DOHH2 (cell line): ENCODE measurements at regions not wholly inside any gene's neighbourhood (a gene's known extent, or its start where the extent isn't known, plus 50 kb on each side); places are given as distances from the start of the nearest gene placed in this dataset.

Source experiments
- H3F3A ChIP-seq: fragments of 200-600 bp; sonication (generic), shearing (Covaris generic); 2 replicates; pipeline ENCODE4 v1.6.0; 2016; ENCODE audit warnings: antibody characterized with exemption, mild to moderate bottlenecking; ENCODE audit not compliant: control insufficient read depth, insufficient read depth
- H3K27ac ChIP-seq: fragments of 200-600 bp; sonication (generic); 2 replicates; pipeline ENCODE4 v1.5.1; 2014; ENCODE audit warnings: low read depth, mild to moderate bottlenecking, low read length, moderate library complexity
- H3K27me3 ChIP-seq: fragments of 200-600 bp; sonication (generic); 2 replicates; pipeline ENCODE4 v1.6.1; 2014; ENCODE audit warnings: mild to moderate bottlenecking, low read length, mixed read lengths; ENCODE audit not compliant: control insufficient read depth
- H3K36me3 ChIP-seq: fragments of 200-600 bp; sonication (generic); 2 replicates; pipeline ENCODE4 v1.6.1; 2014; ENCODE audit warnings: mild to moderate bottlenecking, low read length, moderate library complexity, mixed read lengths; ENCODE audit not compliant: control insufficient read depth
- H3K4me1 ChIP-seq: fragments of 200-600 bp; sonication (generic); 2 replicates; pipeline ENCODE4 v1.6.1; 2014; ENCODE audit warnings: mild to moderate bottlenecking, low read length, mixed read lengths; ENCODE audit not compliant: control insufficient read depth
- H3K4me2 ChIP-seq: fragments of 200-600 bp; sonication (generic); 2 replicates; pipeline ENCODE4 v1.6.0; 2014; ENCODE audit warnings: mild to moderate bottlenecking, low read length, moderate library complexity
- H3K4me3 ChIP-seq: fragments of 200-600 bp; sonication (generic); 2 replicates; pipeline ENCODE4 v1.5.1; 2014; ENCODE audit warnings: mild to moderate bottlenecking, low read length, mixed read lengths
- H3K79me2 ChIP-seq: fragments of 200-600 bp; sonication (generic); 2 replicates; pipeline ENCODE4 v1.6.1; 2014; ENCODE audit warnings: mild to moderate bottlenecking, low read length, mixed read lengths; ENCODE audit not compliant: control insufficient read depth
- H3K9me2 ChIP-seq: fragments of 200-600 bp; sonication (generic); replicated peaks from 2 replicates; pipeline ENCODE4 v1.6.1; 2014; ENCODE audit warnings: mild to moderate bottlenecking, low read length, mixed read lengths; ENCODE audit not compliant: control insufficient read depth
- H3K9me3 ChIP-seq: fragments of 200-600 bp; sonication (generic); 2 replicates; pipeline ENCODE4 v1.6.1; 2014; ENCODE audit warnings: antibody characterized with exemption, low read length, mixed read lengths; ENCODE audit not compliant: control insufficient read depth, insufficient read depth
- H4K20me1 ChIP-seq: fragments of 200-600 bp; sonication (generic); 2 replicates; pipeline ENCODE4 v1.6.0; 2014; ENCODE audit warnings: low read depth, mild to moderate bottlenecking, antibody characterized with exemption, low read length, moderate library complexity; ENCODE audit not compliant: control insufficient read depth, insufficient read depth
- EZH2phosphoT487 ChIP-seq: fragments of 200-600 bp; sonication (generic); IDR thresholded peaks from 2 replicates; pipeline ENCODE4 v1.6.1; 2017; ENCODE audit warnings: borderline replicate concordance, mild to moderate bottlenecking, antibody characterized with exemption, low read length, moderate library complexity, mixed read lengths
- TF ChIP-seq, protein P1 (sequence below): fragments of 200-600 bp; sonication (generic); IDR thresholded peaks from one replicate; pipeline ENCODE4 v1.5.1; 2014; ENCODE audit warnings: antibody characterized with exemption, mild to moderate bottlenecking, low read depth, low read length; ENCODE audit not compliant: poor library complexity, severe bottlenecking

DNA sequence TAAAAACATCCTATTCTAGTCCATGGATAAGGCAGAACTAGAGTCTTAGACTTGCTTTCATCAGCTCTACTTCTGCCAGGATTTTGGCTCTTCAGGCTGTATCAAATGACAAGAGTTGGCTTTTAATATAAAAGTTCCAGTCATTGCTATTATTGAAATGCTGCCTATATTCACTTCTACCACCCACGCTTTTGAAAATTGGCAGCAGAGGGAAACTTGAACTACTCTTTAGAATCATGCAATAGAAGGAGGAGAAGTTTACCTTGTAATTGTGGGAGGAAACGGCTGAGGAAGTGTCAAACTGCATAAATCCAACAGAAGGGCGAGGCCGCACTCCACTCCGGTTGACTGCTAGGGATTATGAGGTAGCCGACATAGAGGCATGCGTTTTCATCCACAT is 122.6 kb upstream of the BASP1 start:
- H3K9me2 ChIP-seq = no peaks in the 10 kb centered on the region
- no peak overlapping the region for H3K4me3 ChIP-seq
- no peaks in the 10 kb centered on the region for H3K4me1 ChIP-seq
- H3K79me2 ChIP-seq = no peaks in the 10 kb centered on the region
- no peaks in the 10 kb centered on the region for H3K36me3 ChIP-seq
- no peaks in the 10 kb centered on the region for H3K27me3 ChIP-seq
- TF ChIP-seq, protein P1, sequence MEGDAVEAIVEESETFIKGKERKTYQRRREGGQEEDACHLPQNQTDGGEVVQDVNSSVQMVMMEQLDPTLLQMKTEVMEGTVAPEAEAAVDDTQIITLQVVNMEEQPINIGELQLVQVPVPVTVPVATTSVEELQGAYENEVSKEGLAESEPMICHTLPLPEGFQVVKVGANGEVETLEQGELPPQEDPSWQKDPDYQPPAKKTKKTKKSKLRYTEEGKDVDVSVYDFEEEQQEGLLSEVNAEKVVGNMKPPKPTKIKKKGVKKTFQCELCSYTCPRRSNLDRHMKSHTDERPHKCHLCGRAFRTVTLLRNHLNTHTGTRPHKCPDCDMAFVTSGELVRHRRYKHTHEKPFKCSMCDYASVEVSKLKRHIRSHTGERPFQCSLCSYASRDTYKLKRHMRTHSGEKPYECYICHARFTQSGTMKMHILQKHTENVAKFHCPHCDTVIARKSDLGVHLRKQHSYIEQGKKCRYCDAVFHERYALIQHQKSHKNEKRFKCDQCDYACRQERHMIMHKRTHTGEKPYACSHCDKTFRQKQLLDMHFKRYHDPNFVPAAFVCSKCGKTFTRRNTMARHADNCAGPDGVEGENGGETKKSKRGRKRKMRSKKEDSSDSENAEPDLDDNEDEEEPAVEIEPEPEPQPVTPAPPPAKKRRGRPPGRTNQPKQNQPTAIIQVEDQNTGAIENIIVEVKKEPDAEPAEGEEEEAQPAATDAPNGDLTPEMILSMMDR = no peak
- TF ChIP-seq EZH2phosphoT487 = no peak
- H4K20me1 ChIP-seq = no peaks in the 10 kb centered on the region
- no peak overlapping the region for H3K27ac ChIP-seq
- H3K4me2 ChIP-seq = no peak overlapping the region
- H3F3A ChIP-seq = no peaks in the 10 kb centered on the region
- no peaks in the 10 kb centered on the region for H3K9me3 ChIP-seq

DNA sequence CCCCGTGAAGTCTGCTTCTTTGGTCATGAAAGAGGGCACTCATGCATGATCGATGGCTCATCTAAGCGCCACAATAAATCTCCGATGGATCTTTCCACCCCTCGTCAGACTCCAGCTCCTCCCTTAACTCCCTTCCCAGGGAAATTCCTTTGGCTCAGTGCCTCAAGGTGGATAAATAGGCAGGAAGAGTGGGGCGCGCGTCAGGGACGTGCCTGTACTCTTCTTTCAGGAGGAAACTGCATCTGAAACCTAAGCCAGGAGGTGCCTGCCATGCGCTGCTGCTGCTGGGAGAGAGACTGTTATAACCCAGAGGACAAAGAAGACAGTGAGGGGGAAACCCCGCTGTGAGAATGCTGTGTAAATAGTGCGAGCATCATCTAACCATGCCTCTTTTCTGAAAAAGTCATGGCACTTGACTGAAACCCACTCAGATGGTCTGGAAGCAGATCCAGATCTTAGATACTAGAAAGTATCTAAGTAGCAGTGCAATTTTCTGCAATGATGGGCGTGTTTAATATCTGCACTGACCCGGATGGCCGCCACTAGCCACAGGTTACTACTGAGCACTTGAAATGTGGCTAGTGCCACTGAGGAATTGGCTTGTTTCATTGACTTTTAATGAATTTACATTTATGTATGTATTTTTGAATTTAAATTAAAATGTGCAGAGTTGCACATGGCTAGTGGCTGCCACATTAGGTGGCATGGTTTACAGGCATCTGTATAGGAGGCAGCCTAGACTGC is 120.3 kb upstream of the BASP1 start:
- H3K4me2 ChIP-seq = no peak overlapping the region
- H3K4me1 ChIP-seq = no peaks in the 10 kb centered on the region

DNA sequence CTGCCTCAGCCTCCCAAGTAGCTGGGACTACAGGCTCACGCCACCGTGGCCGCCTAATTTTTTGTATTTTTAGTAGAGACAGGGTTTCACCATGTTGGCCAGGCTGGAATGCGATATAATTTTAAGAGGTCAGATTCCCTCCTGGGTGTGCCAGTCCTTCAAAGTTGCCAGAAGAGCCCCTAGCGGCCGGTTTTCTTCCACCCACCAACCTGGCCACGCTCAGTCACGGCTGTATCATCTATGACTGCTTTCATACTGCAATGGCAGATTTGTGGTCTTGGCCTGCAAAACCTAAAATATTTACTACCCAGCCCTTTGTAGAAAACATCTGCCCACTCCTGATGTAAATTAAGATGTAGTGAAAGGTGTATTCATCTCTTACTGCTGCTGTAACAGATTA is 117.5 kb upstream of the BASP1 start:
- no peak overlapping the region for H3K4me2 ChIP-seq
- no peaks in the 10 kb centered on the region for H3K9me2 ChIP-seq
- no peak for TF ChIP-seq EZH2phosphoT487
- TF ChIP-seq, protein P1 = no peak
- H3K9me3 ChIP-seq = no peaks in the 10 kb centered on the region
- H3K27me3 ChIP-seq = no peaks in the 10 kb centered on the region
- no peak overlapping the region for H3K4me3 ChIP-seq
- no peaks in the 10 kb centered on the region for H4K20me1 ChIP-seq
- no peaks in the 10 kb centered on the region for H3F3A ChIP-seq
- no peaks in the 10 kb centered on the region for H3K36me3 ChIP-seq
- no peaks in the 10 kb centered on the region for H3K4me1 ChIP-seq
- no peak overlapping the region for H3K27ac ChIP-seq
- no peaks in the 10 kb centered on the region for H3K79me2 ChIP-seq

More for the DNA sequence above, 120.3 kb upstream of the BASP1 start:
- Histone ChIP-seq H3K79me2 (no peaks in the 10 kb centered on the region), H3K9me2 (no peaks in the 10 kb centered on the region), H3F3A (no peaks in the 10 kb centered on the region), H3K27ac (no peak overlapping the region), H3K36me3 (no peaks in the 10 kb centered on the region), H4K20me1 (no peaks in the 10 kb centered on the region), H3K4me3 (no peak overlapping the region), H3K27me3 (no peaks in the 10 kb centered on the region), H3K9me3 (no peaks in the 10 kb centered on the region)
- TF ChIP-seq EZH2phosphoT487 = no peak
- TF ChIP-seq, protein P1 = no peak
